ENCODE measurements at regions not wholly inside any gene's neighbourhood (a gene's known extent, or its start where the extent isn't known, plus 50 kb on each side); places are given as distances from the start of the nearest gene placed in this dataset.

DNA sequence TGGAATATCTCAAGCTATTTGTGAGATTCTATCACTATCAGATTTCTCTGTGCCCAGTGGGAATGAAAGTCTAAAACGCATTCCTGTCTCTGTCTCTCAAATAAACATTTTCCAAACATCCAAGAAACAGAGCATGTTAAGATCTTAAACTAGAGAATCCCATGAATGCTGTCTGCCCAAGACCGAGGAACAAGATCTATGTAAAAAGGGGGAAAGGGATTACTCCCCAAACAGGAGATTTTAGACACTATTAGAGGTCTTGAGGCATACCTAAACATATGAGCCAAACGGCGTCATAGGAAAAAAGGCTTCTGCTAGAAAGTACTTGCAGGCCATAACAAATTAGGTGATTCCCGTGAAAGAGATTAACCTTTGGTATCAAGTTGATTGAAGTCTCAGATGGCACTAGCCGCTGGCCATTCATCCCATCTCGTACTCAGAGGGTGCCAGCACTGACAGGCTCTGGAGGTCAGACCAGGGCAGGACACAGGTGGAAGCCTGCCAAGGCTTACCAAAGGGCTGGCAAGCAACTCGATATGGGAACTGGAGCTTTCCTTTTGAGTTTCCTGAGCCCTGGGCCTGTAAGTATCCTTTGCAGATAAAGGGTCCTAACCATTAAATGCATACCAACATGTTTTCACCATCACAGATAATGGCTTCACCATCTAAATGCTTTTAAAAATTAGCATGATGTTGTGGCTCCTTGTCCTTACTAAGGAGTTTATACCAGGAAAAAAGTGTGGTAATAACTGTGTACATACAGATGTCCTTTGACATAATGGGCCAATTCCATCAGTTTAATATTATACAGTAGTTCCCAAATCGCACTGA is 225.2 kb downstream of the FOXO1 start:
- DNase-seq = no peak

GRCh38 chr13:40442231-40442630 is 224.2 kb downstream of the FOXO1 start:
- no peak for DNase-seq

DNA sequence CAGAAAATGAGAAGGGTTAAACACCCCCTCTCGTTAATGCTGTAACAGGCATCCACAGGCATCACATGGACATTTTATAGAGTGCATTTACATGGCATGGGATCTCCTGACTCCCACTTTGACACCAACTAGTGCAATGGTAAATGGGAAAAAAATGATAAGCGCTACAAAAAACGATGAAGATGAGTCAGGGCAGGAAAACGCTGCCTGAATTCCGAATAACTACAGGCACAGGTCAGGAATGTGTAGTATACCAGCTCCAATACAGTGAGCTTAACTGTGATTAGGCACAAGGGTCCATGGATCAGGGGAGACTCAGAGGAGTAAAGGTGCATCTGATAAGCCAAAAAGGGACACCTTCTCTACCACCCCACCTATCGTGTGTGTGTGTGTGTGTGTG is 223.6 kb downstream of the FOXO1 start:
- no peak for DNase-seq

DNA sequence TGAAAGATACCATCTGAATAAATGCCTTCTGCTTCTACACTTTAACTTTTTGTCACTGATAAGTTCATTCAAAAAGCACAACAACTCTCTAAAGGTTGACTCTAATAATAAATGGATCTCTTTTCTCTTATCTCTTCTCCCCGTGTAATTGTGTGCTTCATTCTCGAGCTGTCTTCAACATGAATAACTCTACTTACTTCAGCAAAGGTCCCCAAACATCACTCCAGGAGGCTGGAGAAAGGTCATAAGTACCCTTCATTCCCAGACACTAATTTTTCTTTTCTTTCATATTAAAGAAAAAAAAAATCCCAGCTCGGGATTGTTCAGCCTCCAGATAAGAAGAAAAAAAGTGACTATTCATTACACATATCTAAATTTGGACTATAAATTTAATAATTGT is 222.2 kb downstream of the FOXO1 start:
- no peak for DNase-seq

- no peak for DNase-seq
These were observed 220.9 kb downstream of the FOXO1 start for GRCh38 chr13:40445557-40445990.

GRCh38 chr13:40446365-40446764 is 220.1 kb downstream of the FOXO1 start:
- DNase-seq = no peak

DNA sequence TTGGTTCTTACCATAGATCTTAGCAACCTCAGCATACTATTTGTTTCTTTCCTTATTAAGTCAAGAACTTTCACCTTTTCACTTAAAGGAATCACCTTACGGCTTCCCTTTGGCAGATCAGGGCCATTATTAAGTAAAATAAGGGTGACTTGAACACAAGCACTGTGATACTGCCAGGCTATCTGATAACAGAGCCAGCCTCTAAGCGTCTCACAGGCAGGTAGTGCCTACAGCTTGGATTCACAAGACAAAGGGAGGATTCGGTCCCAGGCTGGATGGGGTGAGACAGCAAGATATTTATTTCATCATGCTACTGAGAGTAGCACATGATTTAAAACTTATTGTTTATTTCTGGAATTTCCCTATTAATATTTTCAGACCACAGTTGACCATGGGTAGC is 218.6 kb downstream of the FOXO1 start:
- DNase-seq = no peak

DNA sequence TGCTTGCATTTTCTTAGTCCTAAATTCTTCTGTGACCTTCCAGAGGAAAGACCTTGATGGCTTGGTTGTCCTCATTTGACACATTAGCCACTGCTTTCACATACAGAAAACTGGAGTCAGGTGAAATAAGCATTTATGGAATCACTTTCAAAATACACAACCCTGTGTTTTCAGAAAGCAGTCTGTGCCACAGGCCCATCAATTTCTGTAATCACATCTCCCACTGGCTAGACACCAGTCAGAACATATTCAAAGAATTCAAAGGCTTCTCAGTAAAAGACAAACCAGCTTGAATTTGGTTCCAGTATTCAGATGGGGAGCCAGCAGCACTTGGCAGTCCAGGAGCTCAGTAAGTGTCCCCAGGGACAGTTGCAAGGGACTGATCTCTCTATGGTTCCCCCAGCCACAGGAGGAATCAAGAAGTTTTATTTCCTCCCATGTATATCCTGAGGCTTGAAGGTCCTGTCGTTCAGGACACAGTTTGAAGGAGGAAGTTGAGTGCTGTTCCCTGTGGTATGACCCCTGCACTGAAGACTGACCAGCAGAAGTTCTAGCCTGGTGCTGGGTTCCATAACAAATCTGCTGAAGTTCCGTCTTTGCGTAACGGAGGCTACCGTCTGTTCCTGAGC is 214.3 kb downstream of the FOXO1 start:
- DNase-seq = no peak

DNA sequence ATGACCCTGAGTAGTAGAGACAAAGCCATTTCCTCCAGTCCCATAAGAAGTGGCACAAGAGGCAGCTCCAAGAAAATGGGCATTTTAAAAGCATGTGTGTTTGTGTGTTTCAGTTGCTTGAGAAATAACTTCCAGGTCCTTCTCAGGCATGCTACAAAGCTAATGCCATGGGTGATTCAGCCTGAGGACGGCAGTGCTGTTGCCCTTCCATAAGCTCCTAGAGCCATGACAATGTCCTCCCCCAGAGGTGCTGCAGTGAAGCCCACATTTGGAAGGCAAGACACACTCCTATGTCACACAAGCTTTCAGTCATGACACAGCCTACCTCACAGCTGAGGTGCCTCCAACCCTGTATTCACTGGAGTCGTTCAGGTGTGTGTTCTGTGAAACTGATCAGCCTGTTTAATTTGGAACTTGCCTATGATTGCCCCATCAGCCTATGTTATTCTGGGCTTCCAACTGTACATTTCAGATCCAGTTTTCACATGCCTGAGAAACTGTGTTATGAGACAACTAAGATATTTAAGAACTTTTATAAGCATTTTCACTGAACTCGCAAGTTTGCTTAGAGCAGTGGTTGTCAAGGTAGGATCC is 213.6 kb downstream of the FOXO1 start:
- DNase-seq = no peak

DNA sequence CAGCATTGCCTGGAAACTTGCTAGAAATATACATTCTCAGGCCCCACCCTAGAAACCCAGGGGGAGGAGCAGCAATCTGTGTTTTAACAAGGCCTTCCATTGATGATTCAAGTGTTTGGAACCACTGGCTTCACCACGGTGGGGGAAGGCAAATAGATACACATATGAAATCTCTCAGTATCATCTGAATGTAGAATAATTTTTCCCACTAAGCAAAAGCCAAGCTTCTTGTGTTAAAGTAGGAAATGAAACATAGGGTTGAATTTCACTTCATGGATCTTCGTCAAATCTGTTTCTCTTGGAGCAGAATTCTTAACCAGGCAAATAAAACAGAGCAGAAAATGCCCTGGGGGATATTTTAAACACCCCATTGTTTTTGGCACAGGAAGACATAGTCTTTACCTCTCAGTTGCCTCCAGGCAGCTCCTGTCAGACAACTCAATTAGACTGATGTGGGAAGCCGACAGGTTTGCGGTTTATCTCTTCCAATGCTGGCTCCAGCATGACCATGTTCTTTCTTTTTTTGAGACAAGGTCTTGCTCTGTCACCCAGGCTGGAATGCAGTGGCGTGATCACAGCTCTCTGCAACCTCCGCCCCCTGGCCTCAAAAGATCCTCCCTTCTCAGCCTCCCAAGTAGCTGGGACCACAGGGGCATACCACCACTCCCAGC is 213.0 kb downstream of the FOXO1 start:
- DNase-seq = no peak

DNA sequence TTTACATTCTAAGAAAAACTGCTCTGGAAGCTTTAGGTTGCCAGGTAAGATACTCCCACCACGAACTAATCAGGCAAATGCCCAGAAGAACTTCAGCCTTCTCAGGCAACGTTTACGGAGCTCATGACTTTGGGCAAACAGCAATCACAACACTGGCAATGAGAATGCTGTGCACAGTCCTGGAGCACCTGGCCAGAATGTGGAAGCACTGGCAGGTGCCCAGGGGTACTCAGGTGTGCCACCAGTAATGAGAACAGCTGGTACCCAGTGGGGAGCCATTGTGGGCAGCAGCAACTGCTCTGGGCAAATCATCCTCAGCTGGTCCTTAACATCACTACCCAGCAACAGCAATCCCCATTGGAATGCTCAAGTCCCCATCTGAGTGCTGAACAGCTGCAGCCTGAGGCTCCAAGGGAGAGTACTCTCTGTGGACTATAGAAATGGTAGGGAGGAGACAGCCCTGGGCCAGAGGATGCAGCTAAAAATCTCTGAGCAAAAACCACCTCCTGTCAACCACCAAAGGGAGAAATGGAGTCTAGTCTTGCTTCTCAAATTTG is 210.0 kb downstream of the FOXO1 start:
- DNase-seq = no peak

GRCh38 chr13:40456979-40457553 is 209.4 kb downstream of the FOXO1 start:
- DNase-seq = no peak

GRCh38 chr13:40457929-40458719 is 208.3 kb downstream of the FOXO1 start:
- no peak for DNase-seq

- no peak for DNase-seq
These were observed 207.8 kb downstream of the FOXO1 start for GRCh38 chr13:40458720-40458990.

DNA sequence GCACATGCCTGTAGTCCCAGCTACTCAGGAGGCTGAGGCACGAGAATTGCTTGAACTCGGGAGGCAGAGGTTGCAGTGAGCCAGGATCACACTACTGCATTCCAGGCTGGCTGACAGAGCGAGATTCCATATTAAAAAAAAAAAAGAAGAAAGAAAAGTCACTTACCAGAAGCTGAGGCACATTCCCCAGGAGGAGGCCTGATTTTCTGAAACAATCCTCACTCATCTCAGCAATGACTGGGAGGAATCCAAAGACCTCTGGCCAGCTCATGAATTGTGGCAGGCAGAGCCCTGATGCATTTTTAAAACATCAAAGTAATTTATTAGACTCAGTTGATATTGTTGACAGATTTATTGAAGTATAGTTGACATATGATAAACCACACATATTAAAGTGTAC is 206.3 kb downstream of the FOXO1 start:
- no peak for DNase-seq

DNA sequence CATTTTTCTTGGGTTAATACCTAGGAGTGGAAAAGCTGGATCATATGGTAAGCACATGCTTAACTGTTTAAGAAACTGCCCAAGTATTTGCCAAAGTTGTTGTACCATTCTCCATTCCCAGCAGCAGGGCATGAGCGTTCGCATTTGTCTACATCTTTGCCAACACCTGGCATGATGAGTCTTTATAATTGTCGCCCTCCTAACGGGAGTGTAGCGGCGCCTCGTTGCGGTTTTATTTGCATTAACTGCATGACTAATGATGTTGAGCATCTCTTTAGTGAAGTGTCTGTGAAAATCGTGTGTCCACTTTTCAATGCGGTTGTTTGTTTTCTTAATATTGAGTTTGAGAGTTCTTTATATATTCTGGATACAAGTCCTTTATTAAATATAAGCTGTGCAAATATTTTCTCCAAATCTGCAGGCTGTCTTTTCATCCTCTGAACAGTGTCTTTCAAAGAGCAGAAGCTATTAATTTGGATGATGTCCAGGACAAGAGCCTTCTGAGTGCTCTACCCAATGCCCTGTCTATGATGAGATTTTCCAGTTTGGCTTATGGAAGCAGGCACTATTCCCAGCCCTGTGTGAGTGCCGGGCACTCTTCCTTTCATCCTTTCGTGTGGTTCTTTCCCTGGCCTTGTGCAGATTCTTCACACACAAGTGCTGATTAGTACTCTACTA is 202.0 kb downstream of the FOXO1 start:
- no peak for DNase-seq

DNA sequence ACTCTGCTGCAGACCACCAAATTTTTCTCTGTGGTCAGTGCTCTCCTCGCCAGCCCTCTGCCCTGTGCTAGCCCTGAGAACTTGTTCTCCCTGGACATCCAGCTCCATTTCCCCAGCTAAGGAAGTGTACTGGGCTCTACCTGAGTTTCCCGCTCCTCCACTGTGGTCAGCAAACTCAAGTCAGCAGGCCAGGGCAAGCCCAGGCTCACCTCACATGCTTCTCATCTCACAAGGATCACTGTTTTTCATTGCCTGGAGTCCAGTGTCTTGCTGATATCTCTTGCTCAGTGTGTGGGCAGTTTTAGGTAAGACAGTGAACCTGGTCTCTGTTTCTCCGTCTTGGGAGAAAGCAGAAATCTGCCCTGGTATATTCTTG is 201.4 kb downstream of the FOXO1 start:
- DNase-seq = no peak

- no peak for DNase-seq
These were observed 200.2 kb downstream of the FOXO1 start for GRCh38 chr13:40466272-40466671.

DNA sequence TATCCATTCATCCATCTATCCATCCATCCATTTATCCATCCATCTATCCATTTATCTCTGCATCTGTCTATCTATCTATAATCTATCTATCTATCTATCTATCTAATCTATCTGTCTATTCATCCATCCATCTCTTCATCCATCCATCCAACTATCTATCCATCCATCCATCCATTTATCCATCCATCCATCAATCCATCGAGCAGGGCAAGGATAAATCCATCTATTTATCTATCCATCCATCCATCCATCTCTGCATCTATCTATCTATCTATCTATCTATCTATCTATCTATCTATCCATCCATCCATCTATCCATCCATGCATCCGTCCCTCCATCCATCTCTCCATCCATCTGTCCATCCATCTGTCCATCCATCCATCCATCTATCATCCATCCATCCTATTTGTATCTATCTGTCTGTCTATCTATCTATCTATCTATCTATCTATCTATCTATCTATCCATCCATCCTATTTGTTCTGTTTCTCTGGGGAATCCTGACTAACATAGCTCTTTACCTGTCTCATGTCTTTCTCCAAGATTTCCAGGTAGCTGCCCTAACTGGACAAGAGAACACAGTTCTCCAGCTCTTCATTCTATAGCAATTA is 198.1 kb downstream of the FOXO1 start:
- DNase-seq = no peak

GRCh38 chr13:40469581-40470310 is 196.7 kb downstream of the FOXO1 start:
- no peak for DNase-seq

DNA sequence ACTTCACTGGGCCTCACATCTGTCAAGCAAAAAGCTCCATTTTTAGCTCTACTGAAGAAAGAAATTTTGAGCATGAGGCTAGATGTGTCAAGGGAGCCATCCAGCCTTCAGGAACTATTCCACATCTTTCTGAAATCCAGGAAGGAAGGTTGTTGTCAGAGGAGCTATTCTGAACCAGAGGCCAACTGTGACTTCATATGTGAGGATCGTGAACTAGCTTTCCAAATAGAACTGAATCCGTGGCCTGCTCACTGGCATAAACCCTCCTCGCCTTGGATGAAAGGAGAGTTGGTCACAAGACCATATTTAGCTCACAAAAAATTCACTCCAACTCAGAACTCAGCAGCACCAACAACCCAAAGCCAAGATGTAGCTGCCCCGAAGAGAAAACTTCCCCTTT is 195.8 kb downstream of the FOXO1 start:
- no peak for DNase-seq

All from SW 1271 (cell line).